Type B pancreatic cell (in vitro differentiated cells): ENCODE measurements at regions not wholly inside any gene's neighbourhood (a gene's known extent, or its start where the extent isn't known, plus 50 kb on each side); places are given as distances from the start of the nearest gene placed in this dataset.

ENCODE experiments used
- DNase-seq: peaks from one replicate; pipeline ENCODE4 v3.0.0; 2021; ENCODE audit warnings: mixed read lengths; ENCODE audit not compliant: unreplicated experiment; ENCODE audit errors: extremely low spot score
- H3K27ac Mint-ChIP-seq: 2 replicates; pipeline ENCODE4 v1.8.0; 2021; ENCODE audit warnings: mild to moderate bottlenecking, mixed read lengths
- H3K27me3 Mint-ChIP-seq: 2 replicates; pipeline ENCODE4 v1.8.0; 2021; ENCODE audit warnings: mixed read lengths
- H3K36me3 Mint-ChIP-seq: 2 replicates; pipeline ENCODE4 v1.8.0; 2021; ENCODE audit warnings: mixed read lengths
- H3K4me1 Mint-ChIP-seq: one replicate; pipeline ENCODE4 v1.8.0; 2021; ENCODE audit warnings: mixed read lengths; ENCODE audit not compliant: unreplicated experiment
- H3K4me3 Mint-ChIP-seq: 2 replicates; pipeline ENCODE4 v1.8.0; 2021; ENCODE audit warnings: mild to moderate bottlenecking, mixed read lengths
- H3K9me3 Mint-ChIP-seq: 2 replicates; pipeline ENCODE4 v1.8.0; 2021; ENCODE audit warnings: mixed read lengths
- CTCF ChIP-seq: fragments of 200-600 bp; sonication (generic); conservative IDR thresholded peaks from 2 replicates; pipeline ENCODE4 v1.5.0; 2021; ENCODE audit warnings: antibody characterized with exemption, mild to moderate bottlenecking

DNA sequence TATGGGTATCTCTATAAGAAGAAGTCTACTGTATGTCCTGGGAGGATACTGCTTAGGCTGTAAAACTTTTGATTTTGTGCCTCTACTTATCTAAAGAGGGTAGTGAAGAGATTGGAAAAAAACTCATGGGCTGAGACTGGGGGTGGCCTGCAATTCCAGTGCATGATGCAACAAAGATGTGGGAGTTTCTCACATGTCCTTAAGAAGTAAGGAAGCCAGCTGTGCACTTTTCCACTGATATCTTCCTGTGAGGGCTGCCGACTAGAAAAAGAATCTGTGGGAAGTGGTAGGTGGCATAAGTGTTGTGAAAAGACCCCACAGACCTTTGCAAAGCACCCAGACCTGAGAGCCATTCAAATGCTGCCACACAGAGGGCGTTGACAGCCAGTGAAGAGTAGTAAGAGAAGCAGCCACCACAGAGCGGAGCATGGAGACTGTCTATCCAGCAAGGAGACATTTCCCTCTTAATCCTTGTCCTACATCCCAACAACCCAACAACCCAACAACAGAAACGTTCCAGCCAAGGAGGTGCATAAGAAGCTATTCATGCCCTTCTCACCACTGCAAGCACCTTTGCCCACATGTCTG, 65.1 kb downstream of the PFDN4 start:
- Mint-ChIP-seq H3K27me3 (no peaks in the 10 kb centered on the region), H3K4me1 (peaks cover under 1% of the 10 kb centered on the region), H3K27ac (no peak overlapping the region), H3K9me3 (no peaks in the 10 kb centered on the region), H3K36me3 (no peaks in the 10 kb centered on the region), H3K4me3 (no peak overlapping the region)
- TF ChIP-seq CTCF = no peak
- DNase-seq = no peak

GRCh38 chr20:54275359-54276111, 67.6 kb downstream of the PFDN4 start:
- H3K27ac Mint-ChIP-seq = peak overlapping the region; percentile 73
- no peaks in the 10 kb centered on the region for H3K36me3 Mint-ChIP-seq
- TF ChIP-seq CTCF = no peak
- no peaks in the 10 kb centered on the region for H3K4me1 Mint-ChIP-seq
- no peaks in the 10 kb centered on the region for H3K27me3 Mint-ChIP-seq
- no peak overlapping the region for H3K4me3 Mint-ChIP-seq
- peaks cover 3% of the 10 kb centered on the region for H3K9me3 Mint-ChIP-seq
- DNase-seq = no peak

- no peak for DNase-seq
- TF ChIP-seq CTCF = no peak
- Mint-ChIP-seq H3K4me3 (no peak overlapping the region), H3K4me1 (no peaks in the 10 kb centered on the region), H3K27me3 (no peaks in the 10 kb centered on the region), H3K9me3 (peaks cover 3% of the 10 kb centered on the region), H3K36me3 (no peaks in the 10 kb centered on the region), H3K27ac (peak overlapping the region; percentile 73)
Measured at GRCh38 chr20:54276577-54277169, 68.8 kb downstream of the PFDN4 start.

GRCh38 chr20:54278262-54278661, 70.4 kb downstream of the PFDN4 start:
- no peak for TF ChIP-seq CTCF
- no peak overlapping the region for H3K4me3 Mint-ChIP-seq
- DNase-seq = no peak
- H3K36me3 Mint-ChIP-seq = no peaks in the 10 kb centered on the region
- no peaks in the 10 kb centered on the region for H3K4me1 Mint-ChIP-seq
- peaks cover 3% of the 10 kb centered on the region for H3K9me3 Mint-ChIP-seq
- H3K27me3 Mint-ChIP-seq = no peaks in the 10 kb centered on the region
- H3K27ac Mint-ChIP-seq = no peak overlapping the region

DNA sequence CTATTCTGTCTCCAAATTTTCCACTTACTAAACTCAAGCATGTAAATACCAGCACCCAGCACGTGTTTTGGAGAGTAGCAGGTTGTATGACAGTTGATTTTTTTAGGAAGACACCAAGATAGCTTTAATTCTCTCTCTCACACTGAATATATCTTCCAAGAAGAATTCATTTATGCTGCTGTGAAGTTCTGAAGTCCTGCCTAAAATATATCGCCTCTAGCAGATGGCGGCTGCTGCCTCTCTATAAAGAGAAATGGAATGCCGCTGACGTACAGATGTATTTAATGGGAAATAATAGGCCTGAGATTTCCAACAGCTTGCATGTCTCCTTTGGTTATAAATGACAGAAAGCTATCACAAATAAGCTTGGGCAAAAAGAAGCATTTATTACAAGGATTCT, 74.7 kb downstream of the PFDN4 start:
- Mint-ChIP-seq H3K27me3 (peaks cover 3% of the 10 kb centered on the region), H3K9me3 (peaks cover 3% of the 10 kb centered on the region), H3K4me1 (no peaks in the 10 kb centered on the region), H3K36me3 (no peaks in the 10 kb centered on the region), H3K4me3 (no peak overlapping the region), H3K27ac (no peak overlapping the region)
- TF ChIP-seq CTCF = no peak
- no peak for DNase-seq
